Bone marrow (tissue), 2 donors: ENCODE measurements at regions not wholly inside any gene's neighbourhood (a gene's known extent, or its start where the extent isn't known, plus 50 kb on each side); places are given as distances from the start of the nearest gene placed in this dataset.

Experiments
- DNase-seq, 2 donors: peaks; one replicate each; lab custom pipeline; 2025; lab: John Stamatoyannopoulos, UW

- no peak for DNase-seq
Observed at GRCh38 chr2:57884281-57884680, 162.3 kb upstream of the VRK2 start.

DNA sequence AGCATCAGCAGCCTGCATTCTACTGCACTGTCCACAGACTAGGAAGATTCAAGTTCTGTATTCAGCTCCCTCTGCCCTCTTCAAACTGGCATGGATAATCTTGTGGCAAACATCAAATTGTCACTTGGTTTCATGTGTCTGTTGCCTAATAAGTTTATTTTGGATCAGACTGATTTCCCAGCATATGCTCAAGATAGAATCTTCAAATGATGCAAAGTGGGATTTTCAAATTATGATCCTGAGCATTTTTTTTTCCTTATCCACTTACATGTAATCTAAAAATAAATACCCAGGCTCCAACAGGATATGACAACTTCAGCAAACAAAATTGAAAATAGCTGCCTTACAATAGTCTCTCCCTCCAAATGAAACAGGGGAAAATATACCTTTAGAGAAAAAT, 160.9 kb upstream of the VRK2 start:
- no peak for DNase-seq

GRCh38 chr2:57886161-57886786, 160.3 kb upstream of the VRK2 start:
- no peak for DNase-seq

DNA sequence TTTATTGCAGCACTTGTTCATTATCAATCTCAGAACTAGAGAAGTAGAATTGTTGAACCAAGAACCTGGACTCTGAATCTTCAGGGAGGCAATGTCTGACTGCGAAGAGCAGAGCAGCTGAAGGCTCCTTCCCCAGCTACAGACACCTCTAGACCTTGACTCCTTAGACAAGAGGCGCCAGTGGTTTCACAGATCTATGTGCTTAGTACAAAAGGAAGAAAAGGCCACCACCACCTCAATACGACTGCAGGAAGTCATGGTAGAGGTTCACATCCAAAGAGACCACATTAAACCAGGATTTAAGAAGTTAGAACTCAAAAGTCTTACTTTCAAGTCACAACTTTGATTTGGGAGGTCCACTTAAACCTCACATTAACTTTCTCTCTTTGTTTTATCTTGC, 158.1 kb upstream of the VRK2 start:
- DNase-seq: no peak

DNA sequence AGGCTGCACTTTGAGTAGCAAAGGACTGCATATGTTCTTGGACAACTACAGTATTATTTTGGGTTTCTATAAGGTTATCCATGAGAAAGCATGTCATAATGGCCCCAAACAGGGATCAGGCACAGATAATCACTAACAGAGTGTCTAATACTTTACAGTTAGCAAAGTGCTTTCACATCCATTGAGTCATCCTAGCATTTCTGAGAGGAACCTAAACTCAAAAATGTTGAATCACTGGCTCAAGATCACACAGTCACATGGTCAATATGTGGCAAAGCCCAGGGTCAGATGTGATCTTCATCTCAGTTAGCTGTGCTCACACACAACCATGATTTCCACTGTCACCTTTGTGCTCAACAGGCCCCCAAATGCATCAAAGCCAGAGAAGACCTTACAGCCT, 156.1 kb upstream of the VRK2 start:
- DNase-seq: no peak

DNA sequence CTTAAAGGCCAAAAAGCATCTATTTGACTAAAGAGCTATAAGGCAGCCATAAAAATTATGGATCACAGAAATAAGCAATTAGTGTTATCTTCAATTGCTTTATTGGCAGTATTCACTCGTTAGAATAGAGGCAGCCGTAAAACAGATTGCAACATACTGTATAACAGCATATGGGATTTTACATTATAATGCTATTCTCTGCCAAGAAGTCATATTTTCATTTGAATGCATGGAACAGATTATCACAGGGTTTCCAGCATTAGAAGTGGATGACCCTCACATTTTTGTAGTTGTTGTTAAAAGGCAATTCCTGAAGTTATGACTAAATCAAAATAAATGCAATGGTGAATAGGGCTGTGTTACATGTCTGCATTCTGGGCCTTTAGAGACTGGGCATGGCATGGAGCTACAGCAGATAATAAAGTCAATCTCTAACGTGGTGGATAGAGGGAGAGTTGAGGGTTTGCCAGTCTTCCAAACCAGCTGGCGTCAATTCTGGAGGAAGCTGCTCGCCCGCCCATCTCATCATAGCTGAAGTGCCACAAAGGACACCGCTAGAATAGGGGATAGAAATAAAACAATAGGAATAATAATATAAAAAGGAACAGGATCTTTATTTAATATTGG, 155.4 kb upstream of the VRK2 start:
- DNase-seq: no peak

DNA sequence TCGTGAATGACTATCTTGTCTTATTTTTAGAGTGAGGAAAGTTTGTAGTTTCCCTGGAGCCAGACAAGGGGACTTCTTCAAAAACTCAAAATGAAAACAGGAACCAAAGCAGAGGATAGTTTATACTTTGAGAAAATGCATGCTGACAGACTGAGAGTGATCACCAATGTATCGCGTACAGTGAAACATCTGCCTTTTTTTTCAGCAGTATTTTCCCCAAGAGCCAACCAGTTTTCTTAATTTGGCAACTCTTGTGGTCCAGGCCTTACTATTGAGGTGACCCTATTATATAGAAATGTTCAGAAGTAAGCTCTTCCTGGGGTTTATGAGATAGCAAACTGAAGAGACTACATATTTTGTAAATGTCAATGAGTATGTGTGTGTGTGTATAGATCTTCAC, 153.7 kb upstream of the VRK2 start:
- no peak for DNase-seq

- no peak for DNase-seq
Observed at GRCh38 chr2:57893347-57893746, 153.3 kb upstream of the VRK2 start.

GRCh38 chr2:57893786-57894185, 152.8 kb upstream of the VRK2 start:
- no peak for DNase-seq

DNA sequence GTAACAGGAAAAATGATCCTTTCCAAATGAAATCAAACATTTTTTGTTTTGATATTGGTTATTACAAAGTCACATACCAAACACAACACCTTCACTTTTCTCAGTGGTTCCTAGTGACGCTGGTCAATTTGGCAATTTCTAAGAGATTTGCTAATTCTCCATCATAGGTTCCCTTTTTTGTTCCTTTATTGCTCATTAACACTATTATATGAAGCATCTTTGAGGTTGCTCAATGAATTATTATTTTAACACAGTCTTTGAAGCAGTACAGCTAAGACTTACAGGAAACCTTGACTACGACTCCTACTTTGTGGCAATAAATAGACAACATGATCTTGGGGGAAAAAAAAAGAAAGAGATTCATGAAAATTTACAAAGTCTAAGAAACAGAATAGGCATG, 152.2 kb upstream of the VRK2 start:
- DNase-seq: no peak

DNA sequence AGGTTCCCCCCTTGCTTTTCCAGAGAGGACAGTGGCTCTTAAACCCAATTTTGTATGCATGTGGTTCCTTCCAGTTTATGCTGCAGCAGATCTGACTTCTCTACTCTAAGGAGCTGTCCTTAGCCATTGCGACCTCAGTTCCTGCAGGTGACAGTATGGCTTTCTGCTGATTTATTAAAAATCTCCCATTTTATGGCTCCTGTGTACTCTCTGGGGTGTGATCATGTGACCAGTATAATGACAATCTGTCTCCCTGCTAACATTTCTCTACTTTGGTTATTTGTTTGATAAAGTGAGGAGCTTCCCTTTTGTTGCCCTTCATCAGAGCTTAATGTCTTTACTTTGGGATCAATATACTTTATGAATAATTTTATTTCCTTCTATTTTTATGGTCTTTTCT, 148.7 kb upstream of the VRK2 start:
- DNase-seq: no peak

DNA sequence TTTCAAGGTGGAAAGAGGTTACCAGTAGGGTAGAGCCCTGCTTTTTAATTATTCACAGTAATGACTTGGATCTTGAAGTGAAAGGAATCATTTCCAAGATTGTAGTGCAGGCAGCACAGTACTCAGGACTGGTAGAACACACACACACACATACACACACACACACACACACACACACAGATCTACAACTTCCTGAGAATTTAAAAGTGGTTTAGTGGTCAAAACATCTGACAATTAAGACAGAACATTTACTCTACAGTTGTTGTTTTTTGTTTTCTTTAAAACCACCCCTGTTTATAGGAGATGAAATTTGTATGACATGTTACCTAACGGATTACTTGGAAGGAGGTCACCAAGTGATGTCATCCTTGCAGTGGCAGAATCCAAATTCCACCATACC, 146.7 kb upstream of the VRK2 start:
- no peak for DNase-seq

DNA sequence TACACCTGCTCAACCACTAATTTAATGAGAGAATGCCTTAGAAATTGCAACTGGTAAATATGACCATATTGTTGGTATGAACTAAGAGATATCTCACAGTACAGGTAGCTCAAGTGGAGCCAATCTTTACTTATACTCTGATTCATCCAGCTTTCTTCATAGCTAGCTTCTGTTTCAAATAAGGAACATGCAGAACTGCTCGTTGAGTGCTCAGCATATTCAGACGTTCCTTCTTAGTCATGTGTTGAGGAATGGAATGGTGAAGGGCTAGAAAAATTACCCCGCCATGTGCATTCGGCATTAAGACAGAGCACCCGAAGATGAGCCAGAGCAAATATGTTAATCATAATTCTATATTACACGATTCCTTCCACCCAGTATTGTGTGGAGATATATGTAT, 144.0 kb upstream of the VRK2 start:
- no peak for DNase-seq

DNA sequence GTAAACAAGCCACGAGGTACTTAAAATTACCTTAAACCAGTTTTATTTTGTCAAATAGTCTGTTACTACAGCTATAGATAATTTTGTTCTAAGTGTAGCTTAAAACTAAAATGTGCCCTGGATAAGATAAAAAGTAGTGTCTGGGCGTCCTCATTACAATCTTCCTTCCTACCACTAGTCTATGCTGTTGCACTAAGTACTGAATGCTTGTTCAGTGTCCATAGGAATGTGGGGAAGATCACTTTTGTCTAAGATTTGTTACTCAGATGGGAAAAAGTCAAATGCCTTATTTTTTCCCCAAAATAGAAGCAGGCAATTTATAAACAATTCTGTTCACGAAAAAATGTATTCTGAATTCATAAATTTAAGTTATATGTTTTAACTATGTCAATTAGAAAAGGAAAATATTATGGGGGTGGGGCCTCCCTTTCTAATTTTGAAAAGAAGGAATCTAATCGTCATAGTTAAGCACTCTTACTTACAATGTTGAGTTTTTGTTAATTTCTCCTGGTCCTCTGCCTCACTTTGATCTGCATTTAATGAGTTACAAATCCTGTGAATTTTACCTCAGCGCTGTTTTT, 140.4 kb upstream of the VRK2 start:
- peak in 1 of 2 donors; percentile 53 for DNase-seq

DNA sequence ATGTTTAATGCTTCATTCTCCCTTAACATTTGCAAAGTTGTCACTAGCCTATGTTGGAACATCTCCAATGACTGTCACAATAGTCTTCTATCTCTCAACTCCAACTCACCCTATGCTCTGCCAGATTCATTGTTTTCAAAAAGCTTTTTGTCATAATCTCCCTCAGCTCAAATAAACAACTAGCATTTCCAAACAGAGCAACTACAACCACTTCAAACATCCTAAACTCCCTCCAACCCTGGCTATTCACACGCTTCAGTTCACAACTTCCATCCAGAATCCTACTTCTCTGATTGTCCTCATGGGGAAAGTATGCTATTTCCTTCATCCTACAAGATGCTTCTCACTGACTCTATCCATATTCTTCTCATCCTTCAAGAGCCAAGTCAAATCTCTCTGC, 139.2 kb upstream of the VRK2 start:
- no peak for DNase-seq

- no peak for DNase-seq
Observed at GRCh38 chr2:57908736-57909161, 137.9 kb upstream of the VRK2 start.

DNA sequence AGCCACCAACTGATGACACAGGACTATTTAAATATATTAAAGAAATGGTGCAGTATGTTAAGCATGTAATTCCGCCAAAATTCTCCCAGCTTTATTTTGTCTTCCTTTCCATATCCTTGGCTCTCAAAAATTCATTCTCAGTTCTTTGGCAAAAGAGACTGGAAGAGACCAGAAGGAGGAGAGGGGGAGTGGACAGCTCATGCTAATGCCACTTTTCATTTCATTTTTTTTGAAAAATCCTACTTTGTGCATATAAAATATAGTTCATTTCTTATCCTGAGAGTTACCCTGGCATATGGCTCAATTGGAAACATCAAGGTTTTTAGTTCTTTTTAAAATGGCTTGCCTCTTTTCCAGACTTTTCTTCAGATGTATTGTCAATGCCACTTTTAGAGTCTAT, 128.5 kb upstream of the VRK2 start:
- DNase-seq: no peak

DNA sequence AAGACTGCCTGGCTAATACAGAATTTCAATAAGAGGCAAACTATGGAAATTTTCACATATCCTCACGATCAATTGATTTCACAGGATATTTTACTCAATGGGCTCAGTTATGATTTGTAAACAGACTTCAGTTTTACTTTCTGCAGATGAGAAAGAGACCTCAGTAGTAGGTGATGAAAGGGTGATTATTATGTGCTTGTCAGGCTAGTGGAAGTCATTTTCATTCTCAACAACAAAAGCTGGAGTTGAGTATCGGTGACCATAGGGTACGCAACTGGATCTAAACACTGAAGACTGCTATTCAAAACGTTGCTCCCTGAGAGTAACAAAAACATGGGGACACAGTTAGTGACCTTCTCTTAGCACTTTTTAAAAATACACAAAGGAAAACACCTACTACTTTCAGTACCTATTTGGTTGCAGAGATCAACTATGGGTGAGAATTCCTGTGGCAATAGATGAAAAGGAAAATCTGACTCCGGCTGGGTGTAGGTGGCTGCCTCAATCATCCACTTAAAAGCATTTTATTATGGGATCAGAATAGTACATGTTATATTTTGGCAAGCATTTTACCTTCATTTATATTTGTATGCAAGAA, 126.2 kb upstream of the VRK2 start:
- no peak for DNase-seq

DNA sequence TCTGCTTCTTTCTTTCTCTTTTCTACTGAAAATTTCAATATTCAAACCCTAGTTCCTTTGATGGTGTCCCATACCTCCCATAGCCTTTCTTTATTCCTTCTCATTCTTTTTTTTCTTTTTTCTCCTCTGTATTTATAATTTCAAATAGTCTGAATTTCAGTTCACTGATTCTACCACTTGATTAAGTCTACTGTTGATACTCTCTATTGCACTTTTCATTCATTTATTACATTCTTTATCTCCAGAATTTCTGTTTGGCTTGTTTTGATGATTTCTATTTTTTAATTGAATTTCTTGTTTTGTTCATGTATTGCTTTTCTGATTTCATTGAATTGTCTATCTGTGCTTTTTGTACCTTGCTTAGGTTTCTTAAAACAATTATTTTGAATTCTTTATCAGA, 111.9 kb upstream of the VRK2 start:
- DNase-seq: no peak

DNA sequence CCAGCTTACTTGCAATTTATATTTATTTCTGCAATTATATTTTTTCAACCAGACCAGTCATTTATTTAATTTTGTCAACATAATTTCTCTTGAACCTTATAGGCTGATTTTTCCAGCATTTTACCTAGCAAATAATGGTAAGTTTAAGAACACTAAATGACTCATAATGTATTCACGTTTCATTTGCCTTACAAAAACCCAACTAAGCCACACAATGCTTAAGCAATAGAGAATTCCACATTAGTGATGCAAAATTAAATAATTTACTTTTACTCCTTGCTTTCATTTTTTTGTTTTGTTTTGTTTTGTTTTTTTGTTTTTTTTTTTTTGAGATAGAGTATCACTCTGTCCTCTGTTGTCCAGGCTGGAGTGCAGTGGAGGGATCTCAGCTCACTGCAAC, 110.4 kb upstream of the VRK2 start:
- no peak for DNase-seq

DNA sequence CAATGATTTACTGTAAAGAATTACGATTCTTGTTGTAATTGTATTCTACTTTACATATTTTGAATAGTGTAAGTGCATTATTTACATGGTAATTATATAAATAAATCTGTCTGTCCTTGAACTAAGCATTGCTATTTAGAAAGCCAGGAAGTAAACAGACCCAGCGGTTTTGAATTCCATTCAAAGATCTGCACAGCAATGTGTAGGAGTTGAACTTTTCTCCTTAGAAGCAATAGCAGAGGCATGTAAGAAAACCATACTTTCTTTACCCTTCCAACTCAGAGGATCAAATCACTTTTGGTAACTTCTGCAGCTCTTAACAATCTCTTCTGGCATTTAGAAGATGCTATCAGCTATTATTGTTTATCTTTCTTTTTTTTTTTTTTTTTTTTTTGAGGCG, 109.2 kb upstream of the VRK2 start:
- DNase-seq: no peak

- DNase-seq: no peak
Observed at GRCh38 chr2:57941816-57942215, 104.8 kb upstream of the VRK2 start.

DNA sequence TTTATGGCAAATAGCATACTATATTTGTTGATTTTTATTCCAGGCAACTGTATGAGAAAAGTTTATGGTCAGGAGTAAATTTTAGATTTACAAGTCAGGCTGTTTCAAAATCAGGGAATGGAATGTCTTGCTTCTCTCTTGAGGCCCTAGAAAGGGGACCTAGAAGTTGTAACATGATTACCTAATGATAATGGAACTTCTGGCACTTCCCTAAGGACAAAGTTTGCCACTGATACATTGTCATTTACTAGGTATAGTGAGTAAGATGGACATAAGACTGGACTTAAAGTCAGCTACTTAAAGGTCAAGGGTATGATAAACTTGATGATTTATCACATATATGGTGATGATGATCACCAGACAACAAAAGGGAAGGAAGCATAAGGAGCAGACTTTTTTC, 103.3 kb upstream of the VRK2 start:
- no peak for DNase-seq

DNA sequence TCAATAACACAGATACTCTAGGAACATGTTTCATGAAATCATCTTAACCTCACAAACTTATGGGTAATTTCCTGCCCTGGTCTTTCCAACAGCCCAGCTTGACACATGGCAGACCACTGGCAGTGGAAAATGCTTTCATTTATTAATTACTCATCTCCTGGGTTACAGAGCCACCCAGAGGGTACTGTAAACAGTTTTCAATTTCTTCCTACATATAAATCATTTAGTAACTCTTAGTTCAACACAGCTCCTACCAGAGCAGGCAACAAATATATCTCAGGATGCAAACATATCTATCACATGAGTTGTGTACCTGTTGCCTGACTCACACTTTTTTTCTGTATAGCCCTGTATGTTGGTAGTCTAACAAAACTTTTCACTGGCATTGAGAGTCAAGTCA, 99.2 kb upstream of the VRK2 start:
- DNase-seq: no peak
